Colon (tissue), 2 donors: ENCODE measurements at regions not wholly inside any gene's neighbourhood (a gene's known extent, or its start where the extent isn't known, plus 50 kb on each side); places are given as distances from the start of the nearest gene placed in this dataset.

ENCODE experiments used
- FAIRE-seq: peaks from 2 replicates; lab custom pipeline; 2012; peaks lifted over from hg19 to GRCh38; lab: Jason Lieb, UNC
- donor health status: control.
- donor health status: control.

DNA sequence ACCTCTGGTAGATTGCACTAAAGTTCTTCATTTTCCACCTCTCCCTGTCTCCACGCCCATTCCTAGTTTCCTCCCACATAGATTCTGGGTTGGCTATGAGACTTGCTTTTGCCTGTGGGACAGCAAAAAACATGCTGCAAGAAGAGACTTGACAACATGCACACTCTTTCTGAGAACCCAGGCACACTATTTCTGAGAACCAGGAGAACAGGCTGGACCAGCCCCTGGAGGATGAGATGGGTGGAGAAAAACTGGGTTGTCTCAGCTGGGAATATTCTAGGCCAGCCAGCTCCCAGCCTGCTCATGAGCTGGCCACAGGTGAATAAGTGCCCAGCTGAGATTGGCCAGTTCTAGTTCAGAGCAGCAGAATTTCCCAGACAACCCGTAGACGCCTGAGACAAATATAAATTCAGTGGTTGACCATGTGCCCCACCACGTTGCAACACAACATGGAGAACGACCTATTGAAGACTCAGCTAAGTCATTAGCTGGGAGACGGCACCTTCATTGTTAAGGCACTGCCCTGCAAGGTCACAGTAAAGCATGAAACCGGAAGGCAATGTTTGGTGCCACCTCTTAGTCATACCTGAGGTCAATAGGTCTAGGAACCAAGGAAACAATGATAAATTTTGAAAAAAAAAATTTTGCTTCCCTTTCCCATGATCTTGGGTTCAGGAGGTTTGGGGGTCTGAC, 92.7 kb upstream of the AKR1E2 start:
- no peak for FAIRE-seq

DNA sequence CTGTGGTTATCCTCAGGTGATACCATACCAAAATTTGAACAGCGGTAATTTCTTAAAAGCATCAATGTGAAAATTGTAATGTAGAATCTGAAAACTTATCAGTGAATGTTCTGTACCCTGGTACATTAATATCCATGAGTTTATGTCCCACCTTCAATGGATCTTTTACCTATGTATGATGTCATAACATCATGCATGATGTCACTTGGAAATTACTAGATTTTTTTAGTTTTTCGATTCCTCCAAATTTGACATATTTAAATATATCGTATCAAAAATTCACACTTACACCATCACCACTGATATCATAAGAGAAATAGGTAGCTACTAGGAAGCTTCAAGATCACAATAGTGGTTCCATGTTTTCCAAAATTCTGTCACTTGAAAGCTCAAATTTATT, 95.0 kb upstream of the AKR1E2 start:
- no peak for FAIRE-seq

DNA sequence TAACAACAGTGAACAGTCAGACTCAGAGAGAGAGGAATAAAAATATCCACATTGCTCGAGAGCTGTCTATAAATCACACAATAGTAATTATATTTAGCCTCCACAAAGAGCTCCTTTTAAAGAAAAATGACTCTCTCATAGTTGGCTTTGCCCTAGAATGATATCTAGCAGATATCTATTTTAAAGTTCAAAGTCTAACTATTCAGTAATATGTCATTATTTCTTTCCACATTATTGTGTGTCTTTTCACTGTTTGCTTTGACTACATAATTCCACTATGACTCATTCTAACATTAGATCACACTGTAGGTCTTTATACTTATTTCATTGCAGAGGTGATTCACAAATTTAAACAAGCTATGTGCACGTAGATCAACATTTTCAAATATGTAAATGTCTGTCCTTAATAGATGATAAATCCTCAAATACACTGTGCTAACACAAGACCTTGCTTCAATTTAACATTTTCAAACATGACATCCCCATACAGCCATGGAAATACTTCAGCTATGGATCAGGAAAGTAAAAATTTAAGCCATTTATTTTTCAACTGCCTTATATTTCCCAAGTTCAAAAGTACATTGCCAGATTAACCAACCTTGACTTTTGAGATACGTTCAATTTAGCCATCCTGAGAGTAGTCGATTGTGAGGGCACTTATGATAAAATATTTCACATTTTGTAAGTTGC, 99.9 kb upstream of the AKR1E2 start:
- no peak for FAIRE-seq

GRCh38 chr10:4723860-4724259, 102.1 kb upstream of the AKR1E2 start:
- FAIRE-seq, result no peak

DNA sequence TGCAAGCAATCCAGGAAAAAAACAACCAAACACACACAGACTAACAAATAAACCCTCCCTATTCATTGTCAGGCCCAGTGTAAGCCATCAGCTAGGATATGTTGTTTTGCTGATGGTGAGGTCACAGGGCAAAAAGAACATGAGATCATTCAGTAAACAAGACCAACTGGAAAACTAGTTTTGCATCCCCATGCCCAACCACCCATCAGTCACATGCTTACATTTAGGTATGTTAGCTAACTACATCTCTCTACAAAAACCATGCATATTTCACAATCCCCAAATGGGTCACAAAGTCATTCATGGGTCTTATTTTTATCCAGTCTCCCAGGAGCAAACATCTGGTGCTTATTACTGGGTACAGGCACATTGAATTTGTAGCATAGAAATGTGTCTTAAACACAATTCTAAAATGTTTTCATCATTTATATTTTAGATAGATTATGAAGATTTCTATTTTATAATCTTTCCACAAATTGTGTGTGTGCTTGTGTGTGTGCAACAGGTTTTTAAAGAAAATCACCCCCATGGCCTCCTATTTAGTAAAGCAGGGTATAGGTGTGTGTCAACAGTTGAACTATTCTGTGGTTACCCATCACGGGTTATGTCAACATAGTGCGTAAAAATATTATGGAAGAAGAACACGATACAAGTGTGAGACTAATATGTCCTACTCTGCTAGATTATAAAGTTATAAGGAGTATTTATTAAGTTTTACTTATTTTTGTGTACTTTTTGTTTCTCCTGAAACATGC, 103.8 kb upstream of the AKR1E2 start:
- no peak for FAIRE-seq

DNA sequence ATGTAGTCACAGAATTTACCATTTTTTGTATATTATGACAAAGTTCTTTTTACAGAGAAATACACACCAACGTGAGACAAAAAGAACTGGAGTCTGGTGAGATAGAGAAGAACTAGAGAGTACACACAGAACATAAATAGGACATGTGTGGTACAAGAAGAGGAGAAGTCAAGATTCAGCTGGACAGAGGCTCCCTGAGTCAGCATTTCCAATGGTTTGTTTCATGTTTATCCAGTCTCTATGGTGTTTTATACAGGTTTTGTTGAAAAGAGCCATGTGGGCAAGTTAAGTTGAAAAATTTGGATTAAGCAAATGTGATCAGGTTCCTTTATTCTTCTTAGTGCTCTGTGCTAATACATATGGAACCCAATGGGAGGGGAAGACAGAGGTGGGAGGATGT, 105.5 kb upstream of the AKR1E2 start:
- FAIRE-seq, result no peak

DNA sequence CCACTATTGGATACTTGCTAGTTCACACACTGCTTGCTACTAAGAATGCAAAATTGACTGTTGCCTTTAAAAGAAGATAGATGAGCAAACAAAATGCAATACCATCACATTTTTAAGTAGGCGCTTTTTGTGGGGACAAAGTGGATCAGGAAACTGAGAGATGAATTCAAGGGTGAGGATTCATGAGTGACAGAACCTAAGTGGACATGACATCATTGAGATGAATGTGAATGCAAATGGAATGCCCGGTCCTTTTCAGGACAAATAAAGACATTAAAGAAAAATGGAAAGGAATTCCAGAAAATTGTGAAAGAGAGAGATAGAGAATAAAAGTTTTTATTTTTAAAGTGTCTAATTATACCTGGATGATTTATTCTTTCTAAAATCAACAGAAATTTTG, 106.3 kb upstream of the AKR1E2 start:
- no peak for FAIRE-seq

DNA sequence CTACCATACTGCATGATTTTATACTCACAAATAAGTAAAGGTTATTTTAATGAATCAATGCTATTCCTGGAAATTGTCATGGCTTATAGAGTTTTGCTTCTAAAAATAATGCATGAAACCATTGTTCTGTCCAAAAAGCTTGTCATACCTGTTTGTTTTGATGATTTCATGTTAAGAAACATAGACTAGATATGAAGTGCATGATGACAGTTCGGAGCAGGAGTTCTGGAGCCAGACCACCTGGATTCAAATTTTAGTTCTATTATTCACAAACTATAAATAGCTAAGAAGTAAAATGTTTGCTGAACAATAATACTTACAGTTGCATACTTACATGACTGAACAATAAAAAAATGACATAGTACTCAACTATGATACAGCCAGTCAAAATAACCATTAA, 107.0 kb upstream of the AKR1E2 start:
- no peak for FAIRE-seq

GRCh38 chr10:4718544-4718943, 107.5 kb upstream of the AKR1E2 start:
- no peak for FAIRE-seq

DNA sequence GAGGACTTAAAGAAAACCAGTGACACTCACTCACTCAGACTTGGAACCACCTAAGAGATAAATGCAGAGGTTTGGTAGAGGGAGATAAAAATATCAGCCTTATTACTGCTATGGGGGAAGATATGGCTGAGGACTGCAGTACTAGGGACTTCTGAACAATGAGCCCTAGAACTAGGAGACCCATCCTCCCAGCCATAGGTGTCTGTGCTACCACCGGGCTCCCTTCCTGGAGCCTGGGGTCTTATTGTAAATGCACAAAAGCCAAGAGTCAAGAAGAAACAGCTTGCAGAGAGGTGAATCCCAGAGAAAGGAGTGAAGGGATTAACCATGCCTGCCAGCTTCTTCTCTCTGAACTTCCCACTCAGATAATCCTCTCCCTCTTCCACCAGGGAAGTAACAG, 108.3 kb upstream of the AKR1E2 start:
- FAIRE-seq, result no peak

DNA sequence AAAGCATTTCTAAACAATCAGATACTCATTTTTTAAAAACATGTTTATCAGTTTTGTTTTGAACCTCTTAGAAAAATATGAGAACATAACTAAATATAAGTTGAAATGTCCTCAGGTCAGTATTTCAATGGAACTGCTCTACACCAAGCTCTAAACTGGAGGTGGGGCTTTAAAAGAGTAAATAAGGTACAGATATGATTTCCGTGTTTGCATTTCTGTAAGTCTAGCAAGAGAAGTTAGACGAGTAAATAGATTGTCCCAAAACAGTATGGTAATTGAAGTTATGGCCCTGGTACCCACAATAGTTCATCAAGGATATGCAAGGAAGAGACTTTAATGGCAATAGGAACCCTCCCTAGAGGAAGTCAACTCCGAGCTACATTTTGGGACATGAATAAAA, 115.1 kb upstream of the AKR1E2 start:
- FAIRE-seq, result no peak

- FAIRE-seq, result no peak
These were observed 117.8 kb upstream of the AKR1E2 start for GRCh38 chr10:4708123-4708759.

- no peak for FAIRE-seq
These were observed 118.8 kb upstream of the AKR1E2 start for GRCh38 chr10:4707221-4707620.

DNA sequence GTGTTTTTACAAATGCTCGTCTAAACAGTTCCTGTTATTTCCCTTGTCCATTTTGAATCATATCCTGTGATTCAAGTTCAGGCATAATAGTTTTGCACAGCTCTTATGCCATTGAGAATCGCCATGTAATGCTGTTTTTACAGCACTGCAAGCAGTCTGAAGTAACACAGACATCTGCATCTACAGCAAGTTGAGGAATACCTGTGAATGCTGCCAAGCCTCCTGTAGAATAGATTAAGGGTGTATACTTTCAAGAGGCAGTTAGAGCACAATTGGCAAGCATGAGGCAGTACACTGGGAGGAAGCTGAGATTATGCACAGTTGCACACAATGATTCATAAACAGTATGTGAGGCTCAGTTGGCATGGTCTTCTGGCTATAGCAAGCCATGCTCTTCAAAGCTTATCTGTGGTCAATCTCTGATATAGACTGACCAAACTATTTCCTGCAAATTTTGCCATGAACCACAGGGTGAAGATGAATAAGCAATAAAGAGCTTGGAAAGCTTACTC, 121.9 kb upstream of the AKR1E2 start:
- FAIRE-seq, result no peak

- no peak for FAIRE-seq
These were observed 125.0 kb upstream of the AKR1E2 start for GRCh38 chr10:4701016-4701415.

DNA sequence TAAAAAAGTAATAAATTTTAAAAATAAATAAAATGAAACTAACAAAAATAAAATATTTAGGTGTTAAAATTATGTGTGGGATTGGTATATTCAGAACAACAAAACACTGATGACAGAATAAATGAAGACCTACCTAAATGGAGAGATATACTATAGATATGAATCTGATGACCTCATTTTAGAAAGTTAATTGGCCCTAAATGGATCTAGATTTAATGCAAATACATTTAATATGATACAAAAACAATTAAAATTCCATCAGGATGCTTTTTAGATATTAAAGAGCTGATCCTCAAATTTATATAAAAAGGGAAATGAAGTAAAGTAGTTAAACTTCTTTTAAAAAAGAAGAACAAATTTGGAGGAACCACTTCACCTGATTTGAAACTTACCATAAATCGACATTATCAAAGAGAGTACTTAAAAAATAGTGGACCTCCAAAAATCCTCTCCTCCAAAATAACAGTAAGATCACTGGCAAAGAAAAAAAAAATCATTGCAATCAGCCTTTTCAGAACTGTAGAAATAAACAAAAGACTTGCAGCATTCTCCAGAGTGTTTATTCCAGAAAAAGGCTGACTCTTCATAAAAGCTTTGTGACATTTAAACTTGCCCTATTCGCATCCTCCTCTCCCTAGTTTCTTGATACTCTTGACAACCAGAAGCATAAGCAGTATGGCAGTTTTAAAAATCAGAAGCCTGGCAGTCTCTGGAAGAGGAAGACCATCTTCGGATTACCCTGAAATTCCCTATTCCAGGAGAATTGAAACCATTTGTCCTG, 125.9 kb upstream of the AKR1E2 start:
- FAIRE-seq, result no peak

GRCh38 chr10:4698075-4698474, 127.9 kb upstream of the AKR1E2 start:
- FAIRE-seq, result no peak

GRCh38 chr10:4696186-4696585, 129.8 kb upstream of the AKR1E2 start:
- no peak for FAIRE-seq

- no peak for FAIRE-seq
These were observed 132.0 kb upstream of the AKR1E2 start for GRCh38 chr10:4693967-4694366.

DNA sequence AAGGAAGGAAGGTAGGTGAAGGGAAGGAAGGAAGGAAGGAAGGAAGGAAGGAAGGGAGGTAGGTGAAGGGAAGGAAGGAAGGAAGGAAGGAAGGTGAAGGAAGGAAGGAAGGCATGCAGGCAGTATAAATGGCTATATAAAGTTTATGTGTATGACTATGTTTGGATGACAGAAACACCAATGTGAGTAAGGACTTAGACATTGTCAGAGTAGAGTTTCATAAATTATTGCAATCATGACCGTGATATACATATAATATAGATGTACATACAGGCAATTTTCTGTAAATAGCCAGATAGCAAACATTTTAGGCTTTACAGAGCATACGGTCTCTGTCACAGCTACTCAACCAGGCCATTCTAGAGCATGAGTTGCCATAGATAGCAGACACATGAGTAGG, 133.8 kb upstream of the AKR1E2 start:
- FAIRE-seq, result no peak

DNA sequence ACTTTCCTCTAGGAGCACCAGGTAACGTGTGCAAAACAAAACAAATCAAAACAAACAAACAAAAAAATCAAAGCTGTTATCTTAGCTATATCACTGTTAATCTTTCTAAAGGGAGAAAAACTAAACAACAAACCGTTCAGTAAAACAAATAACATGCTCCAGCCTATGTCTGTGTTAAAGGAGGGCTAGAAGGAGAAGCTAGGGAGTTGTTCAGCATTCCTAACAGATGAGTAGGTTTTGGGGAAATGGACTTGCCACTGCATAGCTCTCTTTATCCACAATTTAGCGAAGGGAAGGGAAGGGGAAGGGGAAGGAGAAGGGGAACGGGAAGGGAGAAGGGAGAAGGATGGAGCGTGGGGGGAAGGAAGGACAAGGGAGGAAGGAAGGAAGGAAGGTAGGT, 134.2 kb upstream of the AKR1E2 start:
- FAIRE-seq, result no peak

DNA sequence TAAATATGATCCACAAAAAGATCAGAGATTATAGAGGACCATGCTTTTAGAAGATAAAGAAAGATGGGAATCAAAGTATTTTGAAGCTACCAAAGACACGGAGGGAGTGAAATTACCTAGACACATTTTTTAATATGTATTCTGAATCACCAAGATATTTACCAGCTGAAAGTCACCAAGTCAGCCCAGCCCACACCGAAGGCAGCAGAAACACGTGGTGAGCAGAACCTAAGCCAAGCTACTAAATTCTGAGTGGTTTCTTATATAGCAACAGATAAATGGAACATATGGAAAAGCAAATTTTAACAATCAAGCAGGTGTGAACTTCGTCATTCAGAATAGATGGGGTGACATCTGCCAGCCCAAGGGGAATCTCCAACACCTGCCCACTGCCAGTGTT, 134.7 kb upstream of the AKR1E2 start:
- FAIRE-seq, result no peak
